GM21367 (cell line): ENCODE measurements at regions not wholly inside any gene's neighbourhood (a gene's known extent, or its start where the extent isn't known, plus 50 kb on each side); places are given as distances from the start of the nearest gene placed in this dataset.

ENCODE experiments used
- ATAC-seq: cut with Tn5 transposase; IDR thresholded peaks from one replicate; pipeline ENCODE4 v1.9.1; 2021; ENCODE audit not compliant: unreplicated experiment

DNA sequence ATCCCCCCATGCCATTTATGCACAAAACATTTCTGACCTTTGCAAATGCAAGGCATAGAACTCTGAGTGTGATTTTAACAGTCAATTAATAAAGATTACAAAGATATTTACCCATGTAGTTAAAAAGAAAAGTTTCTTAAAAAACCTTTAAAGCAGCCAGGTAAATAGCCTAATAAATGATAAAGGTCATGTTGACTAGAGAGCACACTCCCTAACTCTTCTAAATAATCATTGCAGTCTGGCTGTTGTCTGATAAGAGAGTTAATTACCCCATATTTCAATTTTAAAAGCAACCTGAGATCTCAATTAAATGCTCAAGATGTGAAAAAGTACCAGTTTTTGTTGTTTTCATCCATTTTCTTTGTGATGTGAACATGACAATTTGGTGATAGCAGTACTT lies 291.5 kb upstream of the SMIM31 start:
- ATAC-seq = no peak

DNA sequence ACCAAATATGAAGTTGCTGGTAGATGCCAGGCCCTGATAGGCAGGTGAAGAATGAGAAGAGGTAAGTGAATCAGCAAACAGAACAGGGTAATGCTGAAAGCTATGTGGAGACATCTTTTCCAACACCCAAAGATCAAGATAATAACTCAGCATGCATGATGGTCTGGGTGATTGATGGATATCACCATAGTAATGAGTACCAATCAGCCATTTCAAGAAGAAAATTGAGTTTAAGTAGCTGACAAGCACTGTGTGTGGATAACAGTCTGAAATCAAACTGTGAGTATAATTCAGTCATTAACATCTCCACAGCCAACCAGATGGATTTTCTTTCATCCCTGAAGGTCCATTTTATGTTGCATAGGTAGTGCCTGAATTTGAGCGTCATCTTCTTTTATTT lies 289.6 kb upstream of the SMIM31 start:
- ATAC-seq = no peak

DNA sequence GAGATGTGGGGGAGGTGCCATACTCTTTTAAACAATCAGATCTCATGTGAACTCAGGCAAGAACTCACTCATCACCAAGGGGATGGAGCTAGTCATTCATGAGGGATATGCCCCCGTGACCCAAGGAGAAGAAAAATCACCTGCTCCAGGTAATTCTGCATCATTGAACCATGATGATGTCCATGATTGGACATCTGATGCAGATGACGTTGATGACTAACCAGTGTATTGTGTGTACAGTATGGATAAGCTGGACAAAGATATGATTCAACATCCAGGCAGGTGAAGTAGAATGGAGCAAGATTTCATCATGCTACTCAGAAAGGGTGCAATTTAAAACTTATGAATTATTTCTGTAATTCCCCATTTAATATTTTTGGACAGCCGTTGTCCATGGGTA lies 286.4 kb upstream of the SMIM31 start:
- no peak for ATAC-seq

DNA sequence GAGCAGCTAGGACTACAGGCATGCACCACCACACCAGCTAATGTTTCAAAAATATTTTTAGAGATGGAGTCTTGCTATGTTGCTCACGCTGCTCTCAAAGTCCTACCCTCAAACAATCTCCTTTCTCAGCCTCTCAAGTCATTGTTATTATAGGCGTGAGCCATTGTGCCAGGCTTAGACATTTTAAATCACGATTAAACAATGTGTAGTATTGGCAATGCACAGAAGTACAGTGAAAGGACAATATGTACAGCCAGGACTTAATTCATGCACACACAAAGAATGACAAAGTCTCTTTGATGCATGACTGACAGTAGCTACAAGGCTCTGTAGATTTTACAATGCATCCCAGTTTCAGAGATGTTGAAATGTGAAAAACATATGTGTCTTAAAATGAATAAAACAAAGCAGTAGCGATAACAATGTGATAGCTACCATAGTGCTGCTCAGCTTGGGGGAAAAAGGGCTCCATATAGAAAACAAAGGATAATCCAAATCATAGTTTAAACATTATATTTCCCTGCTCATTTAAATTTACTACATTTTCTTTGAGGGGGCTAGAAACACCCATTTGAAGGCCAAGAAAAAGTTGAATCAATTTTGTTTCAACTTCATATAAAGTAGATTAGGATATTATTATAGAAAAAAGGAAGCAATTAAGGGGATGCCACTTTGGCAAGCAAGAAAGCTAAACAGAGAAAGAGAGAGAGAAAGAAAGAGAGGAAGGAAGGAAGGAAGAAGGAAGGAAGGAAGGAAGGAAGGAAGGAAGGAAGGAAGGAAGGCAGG lies 272.4 kb upstream of the SMIM31 start:
- ATAC-seq = no peak

DNA sequence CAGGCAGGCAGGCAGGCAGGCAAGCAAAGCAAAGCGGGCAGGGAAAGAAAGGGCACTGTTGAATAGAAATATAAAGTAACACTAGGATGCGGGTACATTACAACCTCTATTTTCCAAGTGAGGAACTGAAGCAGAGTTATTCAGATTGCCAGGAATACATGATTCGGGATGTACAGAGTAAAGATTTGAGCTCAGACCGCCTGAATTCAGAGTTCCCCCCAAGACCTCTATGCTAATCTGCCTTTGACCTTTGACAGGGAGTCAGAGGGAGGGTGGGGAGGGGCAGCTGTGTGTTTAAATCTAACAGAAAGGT lies 271.9 kb upstream of the SMIM31 start:
- ATAC-seq = no peak

DNA sequence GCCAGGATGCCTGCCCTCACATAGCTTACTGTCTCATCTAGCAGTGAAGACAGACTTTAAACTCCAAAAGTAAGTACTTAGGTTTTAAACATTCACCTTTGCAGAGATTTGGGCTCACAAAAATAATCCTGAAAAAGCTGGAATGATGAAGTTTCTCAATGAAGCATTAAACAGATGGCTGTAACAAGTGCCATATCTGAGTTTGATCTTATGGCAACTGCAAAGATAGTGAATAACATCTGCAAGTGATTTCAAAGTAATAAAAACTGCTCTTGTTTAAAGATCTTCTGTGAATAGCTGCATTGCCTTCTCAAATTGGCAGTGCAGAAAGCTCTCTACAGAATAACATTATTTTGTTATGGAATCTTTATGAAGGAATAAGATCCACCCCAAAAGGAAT lies 271.2 kb upstream of the SMIM31 start:
- ATAC-seq = no peak

DNA sequence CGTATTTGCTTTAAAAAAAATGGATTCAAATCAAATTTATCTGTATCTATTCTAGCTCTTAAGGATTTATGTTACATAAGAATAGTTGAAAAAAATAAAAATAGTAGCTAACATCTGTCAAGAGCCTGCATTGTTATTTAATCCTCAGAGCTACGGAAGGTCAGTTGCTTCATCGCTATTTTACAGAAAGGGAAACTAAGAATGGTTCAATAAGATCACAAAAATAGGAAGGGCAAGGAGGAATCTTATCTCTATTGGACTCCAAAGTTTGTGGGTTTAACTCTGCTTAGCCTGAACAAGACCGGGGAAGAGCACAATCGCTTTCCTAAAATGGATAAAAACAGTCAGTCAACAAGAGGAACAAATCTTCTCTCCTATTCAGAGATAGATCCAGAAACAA lies 270.2 kb upstream of the SMIM31 start:
- no peak for ATAC-seq

DNA sequence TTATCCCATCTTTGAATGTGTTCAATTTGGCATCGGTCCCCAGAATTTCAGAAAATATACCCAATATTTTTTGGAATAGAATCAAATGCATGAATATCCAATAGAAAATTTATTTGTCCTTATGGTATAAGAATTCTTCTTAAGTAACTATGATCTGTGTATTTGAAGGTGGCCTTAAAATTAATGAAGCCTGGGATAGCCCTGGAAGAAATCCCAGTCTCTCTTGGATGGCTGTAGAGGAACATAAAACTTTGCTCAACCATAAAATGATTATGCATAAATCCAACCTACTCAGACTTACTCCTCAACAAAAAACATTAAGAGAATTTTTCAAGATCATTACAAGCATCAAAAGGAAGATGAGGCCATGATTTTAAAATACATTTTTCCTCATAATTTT lies 269.4 kb upstream of the SMIM31 start:
- no peak for ATAC-seq

DNA sequence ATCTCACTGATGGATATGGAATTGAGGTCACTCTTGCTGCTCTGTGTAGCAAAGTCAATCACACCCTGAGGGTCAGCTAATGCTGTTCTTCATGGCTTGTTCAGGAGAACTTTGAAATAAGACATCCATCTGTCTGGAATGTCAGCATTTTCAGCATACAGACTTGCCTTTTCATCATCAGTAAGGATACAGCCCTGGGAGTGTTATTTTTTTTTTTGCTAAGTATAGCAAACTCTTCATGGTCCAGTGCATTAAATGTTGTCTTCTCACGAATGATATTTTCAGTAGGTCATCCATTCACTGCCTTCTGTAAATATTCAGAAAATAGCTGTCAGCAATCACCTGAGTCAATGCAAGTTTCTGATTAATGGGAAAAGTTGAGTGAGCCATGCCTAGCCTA lies 268.8 kb upstream of the SMIM31 start:
- no peak for ATAC-seq

DNA sequence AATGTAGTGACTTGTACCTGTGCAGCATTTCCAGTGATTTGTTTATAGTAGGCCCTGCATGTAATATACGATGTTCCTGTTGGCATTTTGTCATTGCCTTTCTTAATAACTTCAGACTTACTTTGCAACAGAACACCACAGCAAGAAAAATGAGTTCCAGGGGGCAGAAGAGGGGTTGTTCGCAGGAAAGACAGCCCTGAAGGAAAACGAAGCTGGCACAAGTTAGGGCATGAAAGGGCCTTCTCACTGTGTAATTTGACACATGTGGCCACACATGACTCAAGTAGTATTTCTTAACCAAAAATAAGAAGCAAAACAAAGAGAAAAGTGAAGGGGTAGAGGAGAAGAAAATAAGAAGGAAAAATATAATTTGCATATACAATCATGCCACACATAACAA lies 265.8 kb upstream of the SMIM31 start:
- ATAC-seq = no peak

DNA sequence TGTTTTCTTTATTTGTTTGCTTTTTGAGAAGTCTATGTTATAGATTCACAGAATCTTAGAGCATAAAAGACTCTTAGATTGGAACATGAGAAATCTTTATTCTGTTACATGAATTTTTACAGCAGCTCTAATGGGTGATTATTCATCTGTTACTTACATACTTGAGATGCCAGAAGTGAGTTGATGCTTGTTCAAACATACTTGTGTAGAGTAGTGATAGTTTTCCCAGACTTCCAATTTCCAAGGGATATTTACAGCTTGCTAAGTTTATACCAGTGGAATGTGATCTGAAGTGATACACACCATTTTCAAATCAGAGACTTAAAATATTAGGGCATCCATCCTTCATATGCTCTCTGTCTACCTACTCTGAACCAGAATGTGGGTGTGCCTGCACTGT lies 252.9 kb upstream of the SMIM31 start:
- no peak for ATAC-seq

DNA sequence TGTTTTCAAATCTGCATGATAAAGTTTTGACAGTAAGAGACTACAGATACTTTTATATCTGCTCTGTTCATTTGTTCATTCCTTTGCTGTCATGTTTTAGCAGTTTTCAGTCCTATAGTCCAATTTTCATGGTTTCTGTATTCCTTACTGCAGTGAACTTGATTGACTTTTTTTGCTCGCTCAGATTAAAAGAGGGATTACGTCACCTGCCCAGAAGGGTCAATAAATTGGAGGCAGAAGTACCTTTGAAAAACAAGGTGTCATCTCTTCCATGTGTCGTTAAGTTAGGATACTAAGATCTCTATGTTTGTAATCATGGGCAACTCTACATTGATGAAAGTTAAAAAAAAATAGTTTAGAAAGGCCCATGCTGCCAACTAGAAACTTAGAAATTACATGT lies 250.1 kb upstream of the SMIM31 start:
- no peak for ATAC-seq

DNA sequence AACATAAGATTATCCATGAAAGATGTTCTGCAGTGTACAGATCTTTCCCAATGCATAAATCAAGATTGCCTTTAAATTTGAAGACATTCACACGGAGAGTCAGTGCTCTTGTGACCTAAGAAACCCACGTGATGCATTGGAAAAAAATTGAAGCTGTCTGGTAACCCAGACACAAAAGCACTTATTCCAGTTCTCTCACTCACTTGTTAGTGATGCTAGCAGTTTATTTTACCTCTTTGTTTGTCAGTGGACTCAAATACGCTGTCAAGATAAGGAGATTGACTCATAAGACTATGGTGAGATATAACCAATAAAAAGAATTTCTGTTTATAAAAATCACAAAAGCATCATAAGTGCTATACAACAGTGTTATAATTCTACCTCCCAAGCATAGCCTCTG lies 245.8 kb upstream of the SMIM31 start:
- ATAC-seq = no peak

DNA sequence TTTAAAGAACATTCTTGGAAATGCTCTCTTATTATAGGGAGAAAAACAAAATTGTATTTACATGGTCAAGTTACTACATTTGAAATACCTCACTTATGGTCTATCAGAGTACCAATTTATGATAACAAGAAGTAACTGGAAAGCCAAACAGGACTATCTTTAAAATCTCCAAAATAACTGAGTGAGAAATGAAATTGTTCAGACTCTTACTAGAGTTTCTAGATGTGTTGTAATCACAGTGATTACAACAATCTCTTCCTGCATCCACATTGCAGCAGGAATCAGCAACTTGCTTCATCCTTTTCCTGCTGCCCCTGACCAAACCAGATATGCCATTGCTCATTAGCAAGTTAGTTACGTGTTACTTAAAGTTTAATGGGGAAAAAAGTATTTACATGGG lies 245.2 kb upstream of the SMIM31 start:
- ATAC-seq = no peak

DNA sequence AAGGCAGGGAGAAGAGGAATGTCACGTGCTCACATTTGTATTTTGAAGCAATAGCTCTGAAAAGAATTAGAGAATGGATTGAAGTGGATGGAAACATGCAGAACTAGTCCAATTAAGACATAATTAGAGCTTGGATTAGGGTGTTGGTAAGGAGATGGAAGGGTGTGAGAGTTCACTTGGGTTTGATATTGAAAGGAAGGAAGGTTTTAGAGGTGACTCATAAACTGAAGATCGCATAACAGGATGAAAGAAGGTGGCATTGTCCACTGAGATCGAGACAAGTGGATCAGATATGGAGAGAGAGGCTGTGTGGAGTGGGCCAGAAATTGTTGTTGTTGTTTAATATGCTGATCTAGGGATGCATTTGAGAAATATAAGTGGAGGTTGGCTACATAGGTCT lies 244.0 kb upstream of the SMIM31 start:
- no peak for ATAC-seq

DNA sequence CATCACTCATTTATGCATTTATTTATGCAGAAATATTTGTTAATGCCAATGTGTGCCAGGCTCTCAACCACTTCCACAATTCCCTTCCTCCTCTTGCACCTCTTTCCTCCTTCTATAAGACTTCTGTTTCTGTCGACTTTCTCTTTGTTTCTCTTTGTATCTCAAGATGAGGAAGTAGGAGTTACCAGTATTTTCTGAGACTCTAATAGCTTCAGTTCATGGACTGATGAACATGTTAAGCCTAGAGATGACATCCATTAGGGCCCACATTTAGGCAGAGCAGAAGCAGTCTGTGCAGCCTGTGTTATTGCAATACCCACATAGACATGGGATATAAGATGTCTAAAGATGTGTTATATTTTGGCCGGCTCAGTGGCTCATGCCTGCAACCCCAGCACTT lies 241.8 kb upstream of the SMIM31 start:
- ATAC-seq = no peak

DNA sequence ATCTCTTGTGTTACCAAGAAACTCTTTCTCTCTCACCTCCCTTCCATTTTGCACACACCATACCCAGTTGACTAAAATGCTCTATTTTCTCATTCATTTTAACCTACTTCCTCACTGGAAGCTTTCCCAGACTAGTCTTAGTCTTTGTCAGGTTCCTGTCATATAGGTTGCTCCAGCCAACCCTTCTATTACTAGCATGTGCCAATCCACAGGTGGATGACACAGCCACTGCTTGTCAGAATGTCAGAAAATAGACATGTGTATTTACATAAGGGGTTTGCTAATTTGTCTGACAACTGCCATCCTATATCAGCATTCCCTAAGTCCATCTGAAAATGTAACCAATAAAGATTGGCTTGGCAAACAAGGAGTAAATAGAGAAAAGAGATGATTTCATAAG lies 239.2 kb upstream of the SMIM31 start:
- ATAC-seq = no peak

DNA sequence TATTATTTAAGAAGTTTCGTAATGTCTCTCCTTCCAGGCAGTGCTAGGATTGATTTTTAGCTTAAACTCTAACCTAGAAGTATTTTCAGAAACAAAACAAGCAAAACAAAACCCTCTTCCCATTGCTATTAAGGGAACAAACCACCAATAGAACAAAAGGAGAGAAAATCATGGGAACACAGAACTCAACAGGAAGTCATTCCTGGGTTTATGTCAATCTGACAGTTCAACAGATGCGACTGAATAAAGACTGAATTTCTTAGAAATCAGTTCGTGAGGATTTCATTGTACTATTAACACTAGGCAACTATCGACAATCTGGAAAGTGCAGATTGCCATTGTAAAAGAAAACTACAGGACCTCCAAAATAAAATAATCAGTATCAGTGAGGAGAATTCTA lies 229.1 kb upstream of the SMIM31 start:
- no peak for ATAC-seq

DNA sequence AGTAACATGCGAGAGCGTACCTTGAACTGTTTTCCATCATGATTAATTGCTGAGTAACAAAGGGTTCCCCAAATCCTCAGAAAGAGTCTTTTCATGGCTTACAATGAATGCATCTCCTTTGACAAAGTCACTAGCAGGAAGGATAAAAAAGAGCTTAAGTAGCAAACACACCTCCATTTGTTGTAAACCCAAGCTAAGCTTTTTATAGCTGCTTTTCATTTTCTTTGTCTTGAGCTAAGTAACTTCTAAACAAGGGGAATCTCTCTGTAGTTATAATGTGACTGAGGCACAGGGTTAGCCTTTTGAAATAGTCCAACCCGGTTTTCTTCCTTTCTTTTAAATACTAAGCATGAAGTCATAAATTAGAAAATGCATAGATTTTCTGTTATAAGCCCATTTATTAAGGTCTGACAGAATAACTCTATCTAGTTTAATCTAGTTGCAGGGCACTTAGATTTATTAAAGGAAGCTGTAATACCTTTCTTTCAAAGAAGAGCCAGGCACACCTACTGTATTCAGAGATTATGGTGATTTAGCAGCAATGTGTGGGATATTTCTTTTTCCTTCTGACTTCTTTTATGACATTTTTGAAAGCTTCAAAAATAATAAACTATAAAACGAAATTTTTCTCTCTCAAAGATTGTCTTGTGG lies 226.9 kb upstream of the SMIM31 start:
- ATAC-seq = no peak

DNA sequence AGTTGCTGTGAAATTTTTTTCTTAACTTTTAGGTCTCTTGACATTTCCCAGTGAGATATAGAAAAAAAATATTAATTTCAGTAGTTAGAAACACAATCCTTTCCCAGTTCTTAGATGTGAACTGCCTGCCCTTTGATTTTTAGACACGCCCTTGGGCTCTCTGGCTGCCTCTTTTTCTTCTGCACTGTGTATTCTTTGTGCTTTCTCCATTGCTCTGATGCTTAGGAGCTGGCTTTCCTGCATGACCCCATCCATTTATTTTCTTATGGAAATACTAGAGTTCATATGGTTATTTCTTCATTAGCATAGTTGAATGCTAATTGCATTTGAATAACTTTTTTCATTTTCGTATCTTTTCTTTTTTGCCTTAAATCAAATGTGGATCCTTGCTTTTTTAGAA lies 224.9 kb upstream of the SMIM31 start:
- ATAC-seq = no peak

DNA sequence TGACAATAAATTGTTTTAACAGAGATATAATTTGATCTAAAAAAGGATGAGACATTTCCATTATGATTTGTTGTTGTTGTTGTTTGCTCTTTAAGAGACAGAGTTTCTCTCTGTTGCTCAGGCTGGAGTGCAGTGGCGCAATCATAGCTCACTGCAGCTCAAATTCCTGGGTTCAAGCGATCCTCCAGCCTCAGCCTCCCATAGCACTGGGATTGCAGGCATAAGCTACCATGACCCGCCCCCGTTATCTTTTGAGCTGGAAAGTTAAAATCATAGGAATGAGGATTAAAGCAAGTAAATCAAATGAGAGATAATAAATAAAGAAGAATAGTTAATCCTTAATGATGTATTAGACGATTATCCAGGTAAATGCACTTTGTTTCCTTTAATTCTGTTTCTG lies 224.4 kb upstream of the SMIM31 start:
- no peak for ATAC-seq

DNA sequence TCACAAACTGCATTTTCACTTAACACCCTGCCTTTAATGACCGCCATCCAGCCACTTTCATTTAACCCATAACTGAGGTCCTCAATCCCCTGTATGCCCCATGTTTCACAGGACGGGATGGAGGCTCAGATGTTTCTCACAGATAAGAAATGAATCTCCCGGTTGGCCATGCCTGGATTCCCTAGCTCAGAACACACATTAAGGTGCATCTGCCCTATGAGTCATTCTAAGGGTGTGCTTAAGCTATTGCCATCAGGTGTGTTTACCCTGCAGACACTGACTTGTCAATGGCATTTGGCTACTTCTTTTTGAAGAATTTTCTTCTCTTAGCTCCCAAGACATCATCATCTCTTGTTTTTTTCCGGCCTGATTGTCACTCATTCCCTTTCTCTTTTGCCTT lies 222.6 kb upstream of the SMIM31 start:
- no peak for ATAC-seq

DNA sequence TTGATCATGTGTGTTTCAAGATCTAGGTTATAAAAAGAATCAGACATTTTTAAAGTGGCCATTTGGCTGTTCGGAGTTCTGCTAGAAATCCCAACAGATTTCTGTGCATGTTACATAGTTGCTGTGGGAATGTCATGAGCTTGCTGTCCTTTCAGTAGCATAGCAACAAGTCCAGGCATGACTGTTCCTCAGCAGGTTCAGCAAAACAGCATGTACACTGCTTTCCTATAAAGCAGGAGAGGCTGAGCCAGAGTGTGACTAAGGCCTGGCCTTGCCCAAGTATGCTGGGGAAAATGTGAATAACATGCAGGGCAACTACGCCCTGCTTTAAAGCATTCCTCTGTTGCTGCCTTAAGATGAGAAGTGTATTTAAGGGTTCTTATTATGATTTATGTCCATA lies 217.1 kb upstream of the SMIM31 start:
- no peak for ATAC-seq
